GM19455 (cell line): ENCODE measurements at regions not wholly inside any gene's neighbourhood (a gene's known extent, or its start where the extent isn't known, plus 50 kb on each side); places are given as distances from the start of the nearest gene placed in this dataset.

ENCODE experiments used
- ATAC-seq: cut with Tn5 transposase; IDR thresholded peaks from one replicate; pipeline ENCODE4 v1.9.1; 2021; ENCODE audit not compliant: unreplicated experiment

GRCh38 chr6:152904678-152905077 lies 78.2 kb downstream of the FBXO5 start:
- ATAC-seq: no peak

- no peak for ATAC-seq
Observed at GRCh38 chr6:152905551-152906299, 77.1 kb downstream of the FBXO5 start.

GRCh38 chr6:152909241-152909640 lies 73.6 kb downstream of the FBXO5 start:
- no peak for ATAC-seq

- ATAC-seq: no peak
Observed at GRCh38 chr6:152916035-152916434, 66.8 kb downstream of the FBXO5 start.

GRCh38 chr6:152918991-152919390 lies 63.9 kb downstream of the FBXO5 start:
- ATAC-seq: no peak

- ATAC-seq: no peak
Observed at GRCh38 chr6:152920016-152920415, 62.8 kb downstream of the FBXO5 start.
